ENCODE measurements at regions not wholly inside any gene's neighbourhood (a gene's known extent, or its start where the extent isn't known, plus 50 kb on each side); places are given as distances from the start of the nearest gene placed in this dataset.

DNA sequence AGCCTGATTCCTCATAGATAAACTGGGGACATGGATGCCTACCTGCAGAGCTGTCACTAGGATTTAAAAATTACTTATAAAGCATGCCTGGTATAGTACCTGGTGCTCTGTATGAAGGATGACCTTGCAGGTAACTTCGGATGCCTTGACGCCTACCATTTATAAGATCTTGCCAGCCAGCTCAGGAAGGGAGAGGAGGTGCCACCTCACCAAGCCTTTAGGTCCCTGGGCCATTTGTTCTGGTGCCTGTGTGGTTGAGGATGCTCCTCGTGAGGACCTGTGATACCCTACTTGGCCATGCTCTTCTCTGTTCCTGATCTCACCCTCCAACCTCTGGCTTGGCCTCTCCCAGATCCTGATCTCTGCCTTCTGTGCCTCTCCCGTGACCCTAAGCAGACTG, 85.2 kb downstream of the FDX1 start:
- Histone ChIP-seq H4K20me1 (ENCODE audit: control insufficient read depth, insufficient read depth) (no peaks in the 10 kb centered on the region), H3K9me3 (replicated peaks; ENCODE audit: control insufficient read depth, insufficient read depth, low read length) (no peaks in the 10 kb centered on the region; the same call in 2 of the 3 replicates), H3K9ac (ENCODE audit: control insufficient read depth, insufficient read depth, low read length) (no peak overlapping the region), H3K27me3 (replicated peaks in 1 of 2; ENCODE audit: control insufficient read depth in 2 of 2, insufficient read depth in 2 of 2, low read length in 1 of 2) (no peaks in the 10 kb centered on the region; a peak in 1 of 4 replicates), H3K27ac (ENCODE audit: control insufficient read depth, insufficient read depth) (no peak overlapping the region), H3K36me3 (ENCODE audit: control insufficient read depth in 2 of 2, insufficient read depth in 2 of 2, low read length in 1 of 2) (no peaks in the 10 kb centered on the region), H3K4me2 (ENCODE audit: control insufficient read depth, insufficient read depth) (no peak overlapping the region), H2AFZ (ENCODE audit: control insufficient read depth, low read depth, low read length) (no peak overlapping the region), H3K4me1 (ENCODE audit: control insufficient read depth, insufficient read depth, low read length) (no peaks in the 10 kb centered on the region), H3K79me2 (ENCODE audit: control insufficient read depth, insufficient read depth, low read length) (no peaks in the 10 kb centered on the region), H3K4me3 (no peak overlapping the region)
- CTCF ChIA-PET = interaction anchor here (1.3 kb wide), 1 partner anchor 465 kb away, joined by 4 read pairs; no protein-coding TSS in a partner anchor
- FAIRE-seq (no peak), DNase-seq (ENCODE audit: low read depth, low spot score) (no peak), ATAC-seq (no peak)
- in situ Hi-C loops (cut with MboI) = no loop called here
- intact Hi-C loops (cut with micrococcal nuclease; ENCODE audit: unreplicated experiment) = no loop called here
- RAD21 ChIA-PET (ENCODE audit: unreplicated experiment) = no interaction called here
- WGBS (ENCODE audit: insufficient coverage, insufficient replicate concordance, low lambda C conversion rate, missing lambda C conversion rate) = 16% methylated on average over 4 of the region's 4 CpGs
- no TSS peak for BruUV-seq (replicated peaks)
- SMC1A ChIA-PET (ENCODE audit: uncharacterized antibody, unreplicated experiment) = no interaction called here
- POLR2A ChIA-PET = no interaction called here
- no peak for TF ChIP-seq HDAC6 (IDR thresholded peaks at IDR 0.05; ENCODE audit: unreplicated experiment)
- no peak for TF ChIP-seq IKZF2 (IDR thresholded peaks at IDR 0.05)
- TF ChIP-seq TAF1 (IDR thresholded peaks at IDR 0.05; ENCODE audit: borderline replicate concordance, low read depth, low read length) = no peak
- TF ChIP-seq CHD2 (IDR thresholded peaks at IDR 0.05; ENCODE audit: borderline replicate concordance, low read depth, low read length) = no peak
- TF ChIP-seq NRF1 (conservative IDR thresholded peaks at IDR 0.05; ENCODE audit: low read depth, low read length) = no peak
- no peak for TF ChIP-seq SREBF1 (IDR thresholded peaks at IDR 0.05; ENCODE audit: low read length)
- TF ChIP-seq, protein P1, sequence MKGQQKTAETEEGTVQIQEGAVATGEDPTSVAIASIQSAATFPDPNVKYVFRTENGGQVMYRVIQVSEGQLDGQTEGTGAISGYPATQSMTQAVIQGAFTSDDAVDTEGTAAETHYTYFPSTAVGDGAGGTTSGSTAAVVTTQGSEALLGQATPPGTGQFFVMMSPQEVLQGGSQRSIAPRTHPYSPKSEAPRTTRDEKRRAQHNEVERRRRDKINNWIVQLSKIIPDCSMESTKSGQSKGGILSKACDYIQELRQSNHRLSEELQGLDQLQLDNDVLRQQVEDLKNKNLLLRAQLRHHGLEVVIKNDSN (IDR thresholded peaks at IDR 0.05; ENCODE audit: borderline replicate concordance, extremely low read length, insufficient read depth, low read depth, low read length) = no peak
- no peak for TF ChIP-seq RAD51 (IDR thresholded peaks at IDR 0.05)
- no peak for TF ChIP-seq MTA3 (IDR thresholded peaks at IDR 0.05; ENCODE audit: borderline replicate concordance, low read length)
- TF ChIP-seq MXI1 (IDR thresholded peaks at IDR 0.05; ENCODE audit: low read depth, low read length) = no peak
- no peak for TF ChIP-seq ZSCAN29 (IDR thresholded peaks at IDR 0.05)
- TF ChIP-seq TCF7 (IDR thresholded peaks at IDR 0.05; ENCODE audit: borderline replicate concordance) = no peak
- TF ChIP-seq POLR2AphosphoS2 (IDR thresholded peaks at IDR 0.05; ENCODE audit: low read depth, low read length) = no peak
- TF ChIP-seq, protein P2, sequence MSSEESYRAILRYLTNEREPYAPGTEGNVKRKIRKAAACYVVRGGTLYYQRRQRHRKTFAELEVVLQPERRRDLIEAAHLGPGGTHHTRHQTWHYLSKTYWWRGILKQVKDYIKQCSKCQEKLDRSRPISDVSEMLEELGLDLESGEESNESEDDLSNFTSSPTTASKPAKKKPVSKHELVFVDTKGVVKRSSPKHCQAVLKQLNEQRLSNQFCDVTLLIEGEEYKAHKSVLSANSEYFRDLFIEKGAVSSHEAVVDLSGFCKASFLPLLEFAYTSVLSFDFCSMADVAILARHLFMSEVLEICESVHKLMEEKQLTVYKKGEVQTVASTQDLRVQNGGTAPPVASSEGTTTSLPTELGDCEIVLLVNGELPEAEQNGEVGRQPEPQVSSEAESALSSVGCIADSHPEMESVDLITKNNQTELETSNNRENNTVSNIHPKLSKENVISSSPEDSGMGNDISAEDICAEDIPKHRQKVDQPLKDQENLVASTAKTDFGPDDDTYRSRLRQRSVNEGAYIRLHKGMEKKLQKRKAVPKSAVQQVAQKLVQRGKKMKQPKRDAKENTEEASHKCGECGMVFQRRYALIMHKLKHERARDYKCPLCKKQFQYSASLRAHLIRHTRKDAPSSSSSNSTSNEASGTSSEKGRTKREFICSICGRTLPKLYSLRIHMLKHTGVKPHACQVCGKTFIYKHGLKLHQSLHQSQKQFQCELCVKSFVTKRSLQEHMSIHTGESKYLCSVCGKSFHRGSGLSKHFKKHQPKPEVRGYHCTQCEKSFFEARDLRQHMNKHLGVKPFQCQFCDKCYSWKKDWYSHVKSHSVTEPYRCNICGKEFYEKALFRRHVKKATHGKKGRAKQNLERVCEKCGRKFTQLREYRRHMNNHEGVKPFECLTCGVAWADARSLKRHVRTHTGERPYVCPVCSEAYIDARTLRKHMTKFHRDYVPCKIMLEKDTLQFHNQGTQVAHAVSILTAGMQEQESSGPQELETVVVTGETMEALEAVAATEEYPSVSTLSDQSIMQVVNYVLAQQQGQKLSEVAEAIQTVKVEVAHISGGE (CRISPR knock-in tag; IDR thresholded peaks at IDR 0.05) = no peak
- TF ChIP-seq, protein P3, sequence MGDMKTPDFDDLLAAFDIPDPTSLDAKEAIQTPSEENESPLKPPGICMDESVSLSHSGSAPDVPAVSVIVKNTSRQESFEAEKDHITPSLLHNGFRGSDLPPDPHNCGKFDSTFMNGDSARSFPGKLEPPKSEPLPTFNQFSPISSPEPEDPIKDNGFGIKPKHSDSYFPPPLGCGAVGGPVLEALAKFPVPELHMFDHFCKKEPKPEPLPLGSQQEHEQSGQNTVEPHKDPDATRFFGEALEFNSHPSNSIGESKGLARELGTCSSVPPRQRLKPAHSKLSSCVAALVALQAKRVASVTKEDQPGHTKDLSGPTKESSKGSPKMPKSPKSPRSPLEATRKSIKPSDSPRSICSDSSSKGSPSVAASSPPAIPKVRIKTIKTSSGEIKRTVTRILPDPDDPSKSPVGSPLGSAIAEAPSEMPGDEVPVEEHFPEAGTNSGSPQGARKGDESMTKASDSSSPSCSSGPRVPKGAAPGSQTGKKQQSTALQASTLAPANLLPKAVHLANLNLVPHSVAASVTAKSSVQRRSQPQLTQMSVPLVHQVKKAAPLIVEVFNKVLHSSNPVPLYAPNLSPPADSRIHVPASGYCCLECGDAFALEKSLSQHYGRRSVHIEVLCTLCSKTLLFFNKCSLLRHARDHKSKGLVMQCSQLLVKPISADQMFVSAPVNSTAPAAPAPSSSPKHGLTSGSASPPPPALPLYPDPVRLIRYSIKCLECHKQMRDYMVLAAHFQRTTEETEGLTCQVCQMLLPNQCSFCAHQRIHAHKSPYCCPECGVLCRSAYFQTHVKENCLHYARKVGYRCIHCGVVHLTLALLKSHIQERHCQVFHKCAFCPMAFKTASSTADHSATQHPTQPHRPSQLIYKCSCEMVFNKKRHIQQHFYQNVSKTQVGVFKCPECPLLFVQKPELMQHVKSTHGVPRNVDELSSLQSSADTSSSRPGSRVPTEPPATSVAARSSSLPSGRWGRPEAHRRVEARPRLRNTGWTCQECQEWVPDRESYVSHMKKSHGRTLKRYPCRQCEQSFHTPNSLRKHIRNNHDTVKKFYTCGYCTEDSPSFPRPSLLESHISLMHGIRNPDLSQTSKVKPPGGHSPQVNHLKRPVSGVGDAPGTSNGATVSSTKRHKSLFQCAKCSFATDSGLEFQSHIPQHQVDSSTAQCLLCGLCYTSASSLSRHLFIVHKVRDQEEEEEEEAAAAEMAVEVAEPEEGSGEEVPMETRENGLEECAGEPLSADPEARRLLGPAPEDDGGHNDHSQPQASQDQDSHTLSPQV (IDR thresholded peaks at IDR 0.05) = no peak
- TF ChIP-seq, protein P4, sequence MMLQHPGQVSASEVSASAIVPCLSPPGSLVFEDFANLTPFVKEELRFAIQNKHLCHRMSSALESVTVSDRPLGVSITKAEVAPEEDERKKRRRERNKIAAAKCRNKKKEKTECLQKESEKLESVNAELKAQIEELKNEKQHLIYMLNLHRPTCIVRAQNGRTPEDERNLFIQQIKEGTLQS (IDR thresholded peaks at IDR 0.05; ENCODE audit: borderline replicate concordance, extremely low read depth, low read depth, low read length) = no peak
- TF ChIP-seq SREBF2 (IDR thresholded peaks at IDR 0.05; ENCODE audit: low read length) = no peak
